Upper lobe of left lung (tissue), 6 donors: ENCODE measurements at regions not wholly inside any gene's neighbourhood (a gene's known extent, or its start where the extent isn't known, plus 50 kb on each side); places are given as distances from the start of the nearest gene placed in this dataset.

ENCODE experiments used
- ATAC-seq, 2 donors: fragments of 200-7000 bp; cut with Tn5 transposase; one replicate each; pipeline ENCODE4 v1.9.1; 2022; ENCODE audit warnings: mild to moderate bottlenecking in 2 of 2, moderate library complexity in 2 of 2; ENCODE audit not compliant: low FRiP score in 2 of 2
- DNase-seq, 2 donors: peaks; one replicate each; pipeline ENCODE4 v3.0.0-alpha.2; 2019 to 2020
- H3K27ac ChIP-seq, 4 donors: fragments of 200-600 bp; sonication (generic); one replicate each; pipeline ENCODE4 v1.5.1; 2016 to 2019
- H3K27me3 ChIP-seq, 4 donors: fragments of 200-600 bp; sonication (generic); one replicate each; pipeline ENCODE4 v1.5.1; 2017 to 2019
- H3K36me3 ChIP-seq, 4 donors: fragments of 200-600 bp; sonication (generic); one replicate each; pipeline ENCODE4 v1.5.1; 2016 to 2019
- H3K4me1 ChIP-seq, 4 donors: fragments of 200-600 bp; sonication (generic); one replicate each; pipeline ENCODE4 v1.5.1; 2018 to 2019
- H3K4me3 ChIP-seq, 4 donors: fragments of 200-600 bp; sonication (generic); one replicate each; pipeline ENCODE4 v1.5.1; 2017 to 2019; ENCODE audit warnings: mild to moderate bottlenecking in 2 of 4, moderate library complexity in 1 of 4
- H3K9me3 ChIP-seq, 4 donors: fragments of 200-600 bp; sonication (generic); one replicate each; pipeline ENCODE4 v1.5.1; 2018 to 2019
- CTCF ChIP-seq, 6 experiments: fragments of 450-650 bp in 4 of 6; fragments of 200-600 bp in 2 of 6; sonication (generic) in 2 of 6; IDR thresholded peaks; one replicate each; pipeline ENCODE4 v1.5.1; 2016 to 2019; ENCODE audit warnings: antibody characterized with exemption in 6 of 6
- EP300 ChIP-seq, 4 donors: sonication (generic); formaldehyde crosslinking; IDR thresholded peaks; one replicate each; pipeline ENCODE4 v1.5.1; 2017; ENCODE audit warnings: antibody characterized with exemption in 4 of 4, control low read depth in 2 of 4
- POLR2A ChIP-seq, 4 donors: fragments of 450-650 bp; IDR thresholded peaks; one replicate each; pipeline ENCODE4 v1.5.1; 2016 to 2017; ENCODE audit warnings: antibody characterized with exemption in 4 of 4, mild to moderate bottlenecking in 2 of 4
- POLR2AphosphoS5 ChIP-seq, 2 donors: sonication (generic); formaldehyde crosslinking; IDR thresholded peaks; one replicate each; pipeline ENCODE4 v1.5.1; 2017; ENCODE audit warnings: antibody characterized with exemption in 2 of 2
- WGBS, 2 donors: methylation state at CpG; one replicate each; pipeline ENCODE4 v1.1.5; 2017 to 2018; 5-methylcytosine and 5-hydroxymethylcytosine counted together
- donor health status: DM: no; HTN: no; CAD: no; lungs with moderate emphysema.
- donor health status: DM: no; HTN: yes; CAD: no; lungs with severe emphysema.

DNA sequence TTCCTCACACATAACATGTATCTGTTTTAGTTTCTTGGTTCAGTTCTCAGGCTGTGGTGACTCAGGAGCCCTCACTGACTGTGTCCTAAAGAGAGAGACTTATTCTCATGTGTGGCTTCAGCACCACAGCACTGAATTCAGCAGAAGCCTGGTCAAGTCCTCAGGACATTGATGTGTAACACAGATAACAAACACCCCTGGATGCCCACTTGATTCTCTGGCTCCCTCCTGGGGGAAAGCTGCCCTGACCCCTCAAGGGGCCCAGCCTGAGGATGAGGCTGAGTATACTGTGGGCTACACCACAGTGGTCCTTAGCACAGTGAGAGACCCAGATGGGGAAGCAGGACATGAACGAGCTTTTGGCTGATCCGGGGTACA, 87.2 kb upstream of the VPREB1 start:
- Histone ChIP-seq H3K4me3 (no peak overlapping the region), H3K9me3 (no peaks in the 10 kb centered on the region), H3K36me3 (no peaks in the 10 kb centered on the region), H3K27me3 (no peaks in the 10 kb centered on the region), H3K4me1 (peaks cover 0 to 6% (median 0%) of the 10 kb centered on the region in 4 donors), H3K27ac (no peak overlapping the region)
- ATAC-seq = no peak
- TF ChIP-seq CTCF (IDR thresholded peaks at IDR 0.05) (no peak), EP300 (IDR thresholded peaks at IDR 0.05) (no peak), POLR2A (IDR thresholded peaks at IDR 0.05) (no peak), POLR2AphosphoS5 (IDR thresholded peaks at IDR 0.05) (no peak)
- 87 to 88% methylated on average over 2 of the region's 2 CpGs for WGBS, 2 donors
- DNase-seq = no peak

GRCh38 chr22:22156716-22157347, 87.8 kb upstream of the VPREB1 start:
- TF ChIP-seq POLR2A (IDR thresholded peaks at IDR 0.05) (no peak), POLR2AphosphoS5 (IDR thresholded peaks at IDR 0.05) (no peak), CTCF (IDR thresholded peaks at IDR 0.05) (peak; percentile 36 to 57 (median 46)), EP300 (IDR thresholded peaks at IDR 0.05) (no peak)
- DNase-seq (peak in 1 of 2 donors; percentile 70), ATAC-seq (peak; percentile 61 to 74)
- Histone ChIP-seq H3K27me3 (no peaks in the 10 kb centered on the region), H3K4me3 (peak overlapping the region in 1 of 4 donors; percentile 11), H3K27ac (no peak overlapping the region), H3K9me3 (no peaks in the 10 kb centered on the region), H3K4me1 (peaks cover 0 to 6% (median 0%) of the 10 kb centered on the region in 4 donors), H3K36me3 (no peaks in the 10 kb centered on the region)
- 23 to 32% methylated on average over 7 to 9 of the region's 9 CpGs for WGBS, 2 donors

DNA sequence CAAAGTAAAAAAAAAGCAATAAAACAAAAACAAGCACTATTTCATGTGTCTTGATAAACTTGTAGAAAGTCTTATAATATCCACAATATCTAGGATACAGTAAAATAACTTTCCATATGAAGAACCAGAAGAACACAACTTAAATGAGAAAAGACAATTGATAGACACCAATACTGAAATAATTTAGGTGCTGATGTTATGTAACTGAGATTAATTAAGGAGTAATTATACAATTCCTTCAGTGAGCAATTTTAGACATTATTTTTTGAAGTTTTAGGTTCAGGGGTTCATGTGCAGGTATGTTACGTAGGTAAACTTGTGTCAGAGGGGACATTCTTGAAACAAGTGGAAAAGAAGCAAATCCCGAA, 88.3 kb upstream of the VPREB1 start:
- WGBS, 2 donors = 18 to 27% methylated on average over 2 of the region's 2 CpGs
- DNase-seq = no peak
- H3K4me1 ChIP-seq = peaks cover 0 to 6% (median 0%) of the 10 kb centered on the region in 4 donors
- H3K4me3 ChIP-seq = no peak overlapping the region
- TF ChIP-seq POLR2AphosphoS5 (IDR thresholded peaks at IDR 0.05) (no peak), EP300 (IDR thresholded peaks at IDR 0.05) (no peak), CTCF (IDR thresholded peaks at IDR 0.05) (no peak), POLR2A (IDR thresholded peaks at IDR 0.05) (no peak)
- H3K9me3 ChIP-seq = no peaks in the 10 kb centered on the region
- ATAC-seq = no peak
- no peaks in the 10 kb centered on the region for H3K36me3 ChIP-seq
- no peak overlapping the region for H3K27ac ChIP-seq
- no peaks in the 10 kb centered on the region for H3K27me3 ChIP-seq

DNA sequence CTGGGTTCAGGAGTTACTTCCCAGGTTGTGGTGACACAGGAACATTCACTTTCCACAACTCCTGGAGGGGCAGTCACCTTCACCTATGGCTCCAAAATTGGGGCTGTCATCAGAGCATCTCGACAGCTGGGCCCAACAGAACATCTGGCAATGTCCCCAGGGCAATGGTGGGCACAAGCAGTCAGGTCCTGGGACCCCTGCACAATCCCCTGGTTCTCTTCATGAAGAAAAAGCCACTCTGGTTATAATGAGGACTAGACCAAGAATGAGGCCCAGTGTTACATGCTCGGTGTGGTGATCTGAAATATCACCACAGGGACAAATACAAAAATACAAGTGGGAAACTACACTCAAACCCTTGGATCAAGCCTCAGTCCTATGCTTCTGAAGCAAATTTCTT, 89.0 kb upstream of the VPREB1 start:
- H3K4me1 ChIP-seq = peaks cover 0 to 6% (median 0%) of the 10 kb centered on the region in 4 donors
- H3K27ac ChIP-seq = no peak overlapping the region
- TF ChIP-seq EP300 (IDR thresholded peaks at IDR 0.05) (no peak), POLR2A (IDR thresholded peaks at IDR 0.05) (no peak), CTCF (IDR thresholded peaks at IDR 0.05) (no peak), POLR2AphosphoS5 (IDR thresholded peaks at IDR 0.05) (no peak)
- H3K4me3 ChIP-seq = no peak overlapping the region
- no peaks in the 10 kb centered on the region for H3K36me3 ChIP-seq
- DNase-seq (no peak), ATAC-seq (no peak)
- H3K9me3 ChIP-seq = no peaks in the 10 kb centered on the region
- H3K27me3 ChIP-seq = no peaks in the 10 kb centered on the region
- 59 to 71% methylated on average over 2 of the region's 2 CpGs for WGBS, 2 donors

- Histone ChIP-seq H3K27ac (no peak overlapping the region), H3K4me1 (peaks cover 0 to 6% (median 0%) of the 10 kb centered on the region in 4 donors)
- 48 to 74% methylated on average over 2 of the region's 2 CpGs for WGBS, 2 donors
Observed at GRCh38 chr22:22155146-22155545, 89.4 kb upstream of the VPREB1 start.

More at GRCh38 chr22:22155146-22155545, 89.4 kb upstream of the VPREB1 start:
- no peak for ATAC-seq
- no peaks in the 10 kb centered on the region for H3K36me3 ChIP-seq
- H3K9me3 ChIP-seq = no peaks in the 10 kb centered on the region
- DNase-seq = no peak
- no peaks in the 10 kb centered on the region for H3K27me3 ChIP-seq
- TF ChIP-seq POLR2AphosphoS5 (IDR thresholded peaks at IDR 0.05) (no peak), CTCF (IDR thresholded peaks at IDR 0.05) (no peak), POLR2A (IDR thresholded peaks at IDR 0.05) (no peak), EP300 (IDR thresholded peaks at IDR 0.05) (no peak)
- H3K4me3 ChIP-seq = no peak overlapping the region
